22Rv1 (cell line): ENCODE measurements at regions not wholly inside any gene's neighbourhood (a gene's known extent, or its start where the extent isn't known, plus 50 kb on each side); places are given as distances from the start of the nearest gene placed in this dataset.

Experiments
- ZFX ChIP-seq: fragments of 450-650 bp; IDR thresholded peaks from 2 replicates; pipeline ENCODE4 v1.6.1; 2017; ENCODE audit warnings: antibody characterized with exemption, borderline replicate concordance
- TF ChIP-seq, protein P1 (sequence below): fragments of 450-650 bp; IDR thresholded peaks from 2 replicates; pipeline ENCODE4 v1.5.1; 2017; ENCODE audit warnings: mild to moderate bottlenecking

DNA sequence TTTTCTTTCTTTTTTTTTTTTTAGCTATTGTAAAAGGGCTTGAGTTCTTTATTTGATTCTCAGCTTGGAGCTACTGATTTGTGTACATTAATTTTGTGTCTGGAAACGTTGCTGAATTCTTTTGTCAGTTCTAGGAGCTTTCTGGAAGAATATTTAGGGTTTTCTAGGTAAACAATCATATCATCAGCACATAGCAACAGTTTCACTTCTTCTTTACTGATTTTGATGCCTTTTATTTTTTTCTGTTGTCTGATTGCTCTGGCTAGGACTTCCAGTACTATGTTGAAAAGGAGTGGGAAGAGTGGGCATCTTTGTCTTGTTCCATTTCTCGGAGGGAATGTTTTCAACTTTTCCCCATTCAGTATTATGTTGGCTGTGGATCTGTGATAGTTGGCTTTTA is 292.2 kb downstream of the GABRG1 start:
- TF ChIP-seq, protein P1, sequence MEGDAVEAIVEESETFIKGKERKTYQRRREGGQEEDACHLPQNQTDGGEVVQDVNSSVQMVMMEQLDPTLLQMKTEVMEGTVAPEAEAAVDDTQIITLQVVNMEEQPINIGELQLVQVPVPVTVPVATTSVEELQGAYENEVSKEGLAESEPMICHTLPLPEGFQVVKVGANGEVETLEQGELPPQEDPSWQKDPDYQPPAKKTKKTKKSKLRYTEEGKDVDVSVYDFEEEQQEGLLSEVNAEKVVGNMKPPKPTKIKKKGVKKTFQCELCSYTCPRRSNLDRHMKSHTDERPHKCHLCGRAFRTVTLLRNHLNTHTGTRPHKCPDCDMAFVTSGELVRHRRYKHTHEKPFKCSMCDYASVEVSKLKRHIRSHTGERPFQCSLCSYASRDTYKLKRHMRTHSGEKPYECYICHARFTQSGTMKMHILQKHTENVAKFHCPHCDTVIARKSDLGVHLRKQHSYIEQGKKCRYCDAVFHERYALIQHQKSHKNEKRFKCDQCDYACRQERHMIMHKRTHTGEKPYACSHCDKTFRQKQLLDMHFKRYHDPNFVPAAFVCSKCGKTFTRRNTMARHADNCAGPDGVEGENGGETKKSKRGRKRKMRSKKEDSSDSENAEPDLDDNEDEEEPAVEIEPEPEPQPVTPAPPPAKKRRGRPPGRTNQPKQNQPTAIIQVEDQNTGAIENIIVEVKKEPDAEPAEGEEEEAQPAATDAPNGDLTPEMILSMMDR, result no peak
- no peak for TF ChIP-seq ZFX
